ENCODE measurements at regions not wholly inside any gene's neighbourhood (a gene's known extent, or its start where the extent isn't known, plus 50 kb on each side); places are given as distances from the start of the nearest gene placed in this dataset.

- intact Hi-C loops (cut with micrococcal nuclease) = no loop called here
- H3K4me3 Mint-ChIP-seq = no peak overlapping the region
Observed at GRCh38 chr7:81507221-81507620, 262.6 kb downstream of the HGF start.

GRCh38 chr7:81506609-81507008 is 263.2 kb downstream of the HGF start:
- intact Hi-C loops (cut with micrococcal nuclease) = no loop called here
- H3K27me3 Mint-ChIP-seq = no peaks in the 10 kb centered on the region

More at GRCh38 chr7:81507221-81507620, 262.6 kb downstream of the HGF start:
- no peak overlapping the region for H3K27ac Mint-ChIP-seq
- no peak overlapping the region for H2AFZ ChIP-seq (ENCODE audit: insufficient read depth, low read depth, low read length, poor library complexity, severe bottlenecking)
- ChIA-PET POLR2A (no interaction called here), CTCF (no interaction called here)
- no peaks in the 10 kb centered on the region for H3K36me3 ChIP-seq (replicated peaks in 1 of 2; ENCODE audit: control extremely low read depth in 1 of 2, control insufficient read depth in 1 of 2, extremely low read depth in 1 of 2, insufficient read depth in 2 of 2, low read length in 1 of 2)
- no peak for ATAC-seq (ENCODE audit: low read depth)
- no peaks in the 10 kb centered on the region for H3K4me1 ChIP-seq (ENCODE audit: control insufficient read depth in 2 of 2, insufficient read depth in 2 of 2, low read length in 2 of 2)
- H3K4me3 ChIP-seq (ENCODE audit: control extremely low read depth in 1 of 5, extremely low read depth in 1 of 5, insufficient read depth in 1 of 5, low read depth in 2 of 5, low read length in 4 of 5) = no peak overlapping the region
- H3K4me2 ChIP-seq (replicated peaks; ENCODE audit: low read depth, low read length, poor library complexity, severe bottlenecking) = no peak overlapping the region
- H3K9ac ChIP-seq (ENCODE audit: low read length) = no peak overlapping the region
- H3K27ac ChIP-seq (ENCODE audit: low read length in 2 of 2) = no peak overlapping the region
- TF ChIP-seq CTCF (IDR thresholded peaks at IDR 0.05) (no peak), EZH2 (IDR thresholded peaks at IDR 0.05; ENCODE audit: borderline replicate concordance, insufficient read depth, low read depth, low read length, poor library complexity, severe bottlenecking) (no peak)
- H4K20me1 ChIP-seq (ENCODE audit: control insufficient read depth, insufficient read depth, low read length, poor library complexity, severe bottlenecking) = no peaks in the 10 kb centered on the region
- H3K79me2 ChIP-seq (ENCODE audit: control insufficient read depth, insufficient read depth, low read length) = no peaks in the 10 kb centered on the region
- no peaks in the 10 kb centered on the region for H3K9me3 ChIP-seq (ENCODE audit: control extremely low read depth in 1 of 3, control insufficient read depth in 2 of 3, insufficient read depth in 1 of 3, low read length in 2 of 3)
- H3K9me3 Mint-ChIP-seq (ENCODE audit: insufficient read depth) = no peaks in the 10 kb centered on the region
- no peak for DNase-seq
- no CpG with 5 or more reads among the region's 2 CpGs for WGBS (ENCODE audit: insufficient coverage)
- H3K27me3 ChIP-seq (replicated peaks in 1 of 4; ENCODE audit: control extremely low read depth in 1 of 4, control insufficient read depth in 3 of 4, insufficient read depth in 4 of 4, low read length in 3 of 4) = no peaks in the 10 kb centered on the region
- H3K27me3 Mint-ChIP-seq = no peaks in the 10 kb centered on the region
- no peaks in the 10 kb centered on the region for H3K4me1 Mint-ChIP-seq

More at GRCh38 chr7:81506609-81507008, 263.2 kb downstream of the HGF start:
- no peak for TF ChIP-seq EZH2 (IDR thresholded peaks at IDR 0.05; ENCODE audit: borderline replicate concordance, insufficient read depth, low read depth, low read length, poor library complexity, severe bottlenecking)
- no peak for TF ChIP-seq CTCF (IDR thresholded peaks at IDR 0.05)
- Histone ChIP-seq H3K9me3 (ENCODE audit: control extremely low read depth in 1 of 3, control insufficient read depth in 2 of 3, insufficient read depth in 1 of 3, low read length in 2 of 3) (no peaks in the 10 kb centered on the region), H3K4me3 (ENCODE audit: control extremely low read depth in 1 of 5, extremely low read depth in 1 of 5, insufficient read depth in 1 of 5, low read depth in 2 of 5, low read length in 4 of 5) (no peak overlapping the region), H3K27ac (ENCODE audit: low read length in 2 of 2) (no peak overlapping the region), H3K27me3 (replicated peaks in 1 of 4; ENCODE audit: control extremely low read depth in 1 of 4, control insufficient read depth in 3 of 4, insufficient read depth in 4 of 4, low read length in 3 of 4) (no peaks in the 10 kb centered on the region), H2AFZ (ENCODE audit: insufficient read depth, low read depth, low read length, poor library complexity, severe bottlenecking) (no peak overlapping the region), H3K9ac (ENCODE audit: low read length) (no peak overlapping the region), H4K20me1 (ENCODE audit: control insufficient read depth, insufficient read depth, low read length, poor library complexity, severe bottlenecking) (no peaks in the 10 kb centered on the region), H3K4me2 (replicated peaks; ENCODE audit: low read depth, low read length, poor library complexity, severe bottlenecking) (no peak overlapping the region), H3K79me2 (ENCODE audit: control insufficient read depth, insufficient read depth, low read length) (no peaks in the 10 kb centered on the region), H3K4me1 (ENCODE audit: control insufficient read depth in 2 of 2, insufficient read depth in 2 of 2, low read length in 2 of 2) (no peaks in the 10 kb centered on the region), H3K36me3 (replicated peaks in 1 of 2; ENCODE audit: control extremely low read depth in 1 of 2, control insufficient read depth in 1 of 2, extremely low read depth in 1 of 2, insufficient read depth in 2 of 2, low read length in 1 of 2) (no peaks in the 10 kb centered on the region)
- no peaks in the 10 kb centered on the region for H3K4me1 Mint-ChIP-seq
- H3K9me3 Mint-ChIP-seq (ENCODE audit: insufficient read depth) = no peaks in the 10 kb centered on the region
- H3K4me3 Mint-ChIP-seq = no peak overlapping the region
- 50% methylated on average over 1 of the region's 1 CpG for WGBS (ENCODE audit: insufficient coverage)
- DNase-seq (no peak), ATAC-seq (ENCODE audit: low read depth) (no peak)
- ChIA-PET CTCF (no interaction called here), POLR2A (no interaction called here)
- no peak overlapping the region for H3K27ac Mint-ChIP-seq

All from B cell (primary cell).